ENCODE measurements at regions not wholly inside any gene's neighbourhood (a gene's known extent, or its start where the extent isn't known, plus 50 kb on each side); places are given as distances from the start of the nearest gene placed in this dataset.
"Not testable (repeated sequence)": the region's sequence is repeated elsewhere in the genome, so short reads cannot be mapped to it uniquely, and the experiment has no call there.

- no peaks in the 10 kb centered on the region for H3K4me1 ChIP-seq
These were observed 379.1 kb downstream of the TENT5A start for GRCh38 chr6:81373414-81373813.

GRCh38 chr6:81371930-81372329, 380.6 kb downstream of the TENT5A start:
- Histone ChIP-seq H3K9me3 (no peaks in the 10 kb centered on the region), H3K27me3 (no peaks in the 10 kb centered on the region), H3K4me1 (no peaks in the 10 kb centered on the region), H3K36me3 (no peaks in the 10 kb centered on the region), H3K4me3 (no peak overlapping the region), H3K27ac (no peak overlapping the region)
- no peak for TF ChIP-seq CTCF (IDR thresholded peaks at IDR 0.05)
- no peak for DNase-seq
- no peak for ATAC-seq
- intact Hi-C loops (cut with DNase I): no loop called here

More at GRCh38 chr6:81373414-81373813, 379.1 kb downstream of the TENT5A start:
- H3K27me3 ChIP-seq: no peaks in the 10 kb centered on the region
- intact Hi-C loops (cut with DNase I): no loop called here
- H3K9me3 ChIP-seq: no peaks in the 10 kb centered on the region
- DNase-seq (no peak), ATAC-seq (no peak)
- no peak for TF ChIP-seq CTCF (IDR thresholded peaks at IDR 0.05)
- H3K4me3 ChIP-seq: no peak overlapping the region
- no peak overlapping the region for H3K27ac ChIP-seq
- H3K36me3 ChIP-seq: no peaks in the 10 kb centered on the region

- no peaks in the 10 kb centered on the region for H3K4me1 ChIP-seq
- no peaks in the 10 kb centered on the region for H3K9me3 ChIP-seq
- no peak overlapping the region for H3K4me3 ChIP-seq
- no peak for ATAC-seq
- TF ChIP-seq CTCF (IDR thresholded peaks at IDR 0.05): no peak
- intact Hi-C loops (cut with DNase I): no loop called here
- no peak for DNase-seq
- no peaks in the 10 kb centered on the region for H3K27me3 ChIP-seq
- H3K36me3 ChIP-seq: no peaks in the 10 kb centered on the region
- H3K27ac ChIP-seq: no peak overlapping the region
These were observed 385.5 kb downstream of the TENT5A start for GRCh38 chr6:81366972-81367371.

- no peak for DNase-seq
- Histone ChIP-seq H3K4me3 (no peak overlapping the region), H3K36me3 (no peaks in the 10 kb centered on the region), H3K9me3 (no peaks in the 10 kb centered on the region), H3K27ac (no peak overlapping the region), H3K4me1 (no peaks in the 10 kb centered on the region), H3K27me3 (no peaks in the 10 kb centered on the region)
- intact Hi-C loops (cut with DNase I): no loop called here
- ATAC-seq: no peak
- no peak for TF ChIP-seq CTCF (IDR thresholded peaks at IDR 0.05)
These were observed 390.2 kb downstream of the TENT5A start for GRCh38 chr6:81362246-81362645.

GRCh38 chr6:81353262-81353661, 399.2 kb downstream of the TENT5A start:
- TF ChIP-seq CTCF (IDR thresholded peaks at IDR 0.05): no peak
- no peaks in the 10 kb centered on the region for H3K9me3 ChIP-seq
- H3K27ac ChIP-seq: no peak overlapping the region
- intact Hi-C loops (cut with DNase I): no loop called here
- no peaks in the 10 kb centered on the region for H3K36me3 ChIP-seq
- no peak for ATAC-seq
- no peak for DNase-seq
- no peaks in the 10 kb centered on the region for H3K27me3 ChIP-seq
- no peaks in the 10 kb centered on the region for H3K4me1 ChIP-seq
- H3K4me3 ChIP-seq: no peak overlapping the region

- intact Hi-C loops (cut with DNase I); ATAC-seq; H3K4me3 ChIP-seq; H3K27ac ChIP-seq; H3K4me1 ChIP-seq; H3K27me3 ChIP-seq; DNase-seq; H3K9me3 ChIP-seq; H3K36me3 ChIP-seq: not testable (repeated sequence)
These were observed 408.5 kb downstream of the TENT5A start for GRCh38 chr6:81344026-81344425.

All from upper lobe of right lung (tissue), 1 donor.